CD4-positive, alpha-beta T cell treated with Interleukin-12 subunit alpha and Interleukin-12 subunit beta, for 1 hour (primary cell): ENCODE measurements at regions not wholly inside any gene's neighbourhood (a gene's known extent, or its start where the extent isn't known, plus 50 kb on each side); places are given as distances from the start of the nearest gene placed in this dataset.
"Not testable (repeated sequence)": the region's sequence is repeated elsewhere in the genome, so short reads cannot be mapped to it uniquely, and the experiment has no call there.

Experiments
- DNase-seq: peaks from one replicate; pipeline ENCODE4 v3.0.0-alpha.2; 2020

- no peak for DNase-seq
These were observed 81.0 kb upstream of the ALCAM start for GRCh38 chr3:105285653-105286241.

- DNase-seq: no peak
These were observed 73.3 kb upstream of the ALCAM start for GRCh38 chr3:105293441-105293840.

- not testable (repeated sequence) for DNase-seq
These were observed 70.4 kb upstream of the ALCAM start for GRCh38 chr3:105296182-105296822.

GRCh38 chr3:105304487-105304886 lies 62.2 kb upstream of the ALCAM start:
- no peak for DNase-seq

- DNase-seq: no peak
These were observed 51.6 kb upstream of the ALCAM start for GRCh38 chr3:105315144-105315543.

- no peak for DNase-seq
These were observed 50.9 kb upstream of the ALCAM start for GRCh38 chr3:105315815-105316214.

- no peak for DNase-seq
These were observed 50.4 kb upstream of the ALCAM start for GRCh38 chr3:105316331-105316730.
